Bone marrow (tissue), 2 donors: ENCODE measurements at regions not wholly inside any gene's neighbourhood (a gene's known extent, or its start where the extent isn't known, plus 50 kb on each side); places are given as distances from the start of the nearest gene placed in this dataset.

Experiments used
- DNase-seq, 2 donors: peaks; one replicate each; lab custom pipeline; 2025; lab: John Stamatoyannopoulos, UW

DNA sequence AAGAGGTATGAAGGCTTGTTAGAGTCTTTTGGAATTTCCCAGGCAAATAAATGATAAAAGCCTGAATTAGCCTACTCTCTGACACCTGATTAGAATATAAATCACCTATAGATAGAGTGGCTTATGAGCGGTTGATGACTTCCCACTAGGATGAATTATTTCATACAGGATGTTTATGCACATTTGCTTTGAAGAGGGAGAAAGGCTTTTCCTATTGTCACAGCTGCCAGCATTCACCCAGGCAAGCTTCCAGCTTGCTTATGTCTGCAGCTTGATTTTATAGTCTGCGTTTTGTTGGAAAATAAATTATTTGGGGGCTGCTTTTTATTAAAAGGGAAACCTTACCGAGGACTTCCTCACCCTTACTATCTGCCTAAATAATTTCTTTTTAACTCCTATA lies 51.3 kb upstream of the EIF2S2 start:
- DNase-seq, result no peak

DNA sequence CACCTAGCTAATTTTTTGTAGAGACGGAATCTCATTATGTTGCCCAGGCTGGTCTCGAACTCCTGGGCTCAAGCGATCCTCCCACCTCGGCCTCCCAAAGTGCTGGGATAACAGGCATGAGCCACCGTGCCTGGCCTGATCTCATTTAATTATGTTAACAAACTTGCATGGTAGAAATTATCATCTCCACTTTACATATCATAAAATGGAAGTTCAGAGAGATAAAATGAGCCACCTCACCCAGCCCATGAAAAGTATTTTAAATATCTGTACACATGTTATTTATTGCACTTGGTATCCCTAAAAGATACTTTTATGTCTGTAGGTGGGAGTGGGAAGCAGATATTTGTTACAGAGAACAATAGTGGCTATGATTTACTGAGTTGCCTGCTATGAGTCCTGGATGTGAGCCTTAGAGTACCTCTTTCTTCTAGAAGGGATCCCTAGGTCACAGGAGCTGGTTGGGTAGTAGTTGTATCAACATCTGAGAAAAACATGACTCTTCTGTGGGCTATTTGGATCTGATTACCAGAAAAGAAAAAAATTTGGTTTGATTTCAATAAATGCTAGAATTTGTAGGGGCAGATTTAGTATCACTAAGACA lies 52.4 kb upstream of the EIF2S2 start:
- no peak for DNase-seq

DNA sequence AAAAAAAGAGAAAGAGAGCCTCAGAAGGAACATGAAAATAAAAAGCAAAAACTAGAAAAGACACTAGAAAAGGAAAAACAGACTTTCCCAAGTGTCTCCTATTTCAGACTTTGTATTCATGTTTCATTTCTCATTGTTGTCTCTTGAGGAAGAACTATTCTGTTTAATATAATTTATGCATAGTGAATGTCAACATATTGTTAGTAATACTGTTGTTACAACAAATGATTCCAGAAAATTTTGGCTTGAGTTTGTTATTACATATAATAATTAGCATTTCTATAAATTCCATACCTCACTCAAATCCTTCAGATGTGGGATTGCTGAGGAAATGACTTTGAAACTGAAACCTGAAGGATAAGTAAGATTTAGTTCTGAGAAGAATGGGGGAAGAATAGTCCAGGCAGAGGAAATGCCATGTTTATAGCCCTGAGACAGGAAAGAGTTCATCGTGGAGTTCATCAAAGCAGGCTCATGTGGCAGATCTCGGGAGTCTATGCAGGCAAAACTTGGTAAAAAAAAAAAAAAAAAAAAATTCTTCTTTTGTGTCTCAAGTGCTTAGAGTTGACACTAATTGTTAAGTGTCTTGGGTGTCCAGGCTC lies 53.1 kb upstream of the EIF2S2 start:
- no peak for DNase-seq

GRCh38 chr20:34171640-34172039 lies 59.6 kb upstream of the EIF2S2 start:
- DNase-seq, result no peak

GRCh38 chr20:34172926-34173325 lies 60.9 kb upstream of the EIF2S2 start:
- DNase-seq, result no peak

DNA sequence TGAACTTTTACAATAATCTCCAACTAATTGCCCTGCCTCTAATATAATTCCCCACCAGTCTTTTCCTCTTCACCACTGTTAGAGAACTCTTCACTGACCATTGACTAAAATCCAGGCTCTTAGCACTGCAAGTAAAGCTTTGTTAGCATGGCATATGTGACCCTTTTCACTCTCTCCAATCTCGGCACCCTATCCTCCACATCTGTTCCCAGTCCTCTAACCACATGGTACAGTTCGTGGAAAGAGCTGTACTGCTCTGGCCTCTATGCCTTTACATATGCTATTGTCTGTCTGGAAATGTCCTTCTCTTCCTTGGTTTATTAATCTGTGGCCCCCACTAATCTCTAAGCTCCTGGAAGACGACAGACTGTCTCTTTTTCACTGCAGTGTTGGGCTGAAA lies 63.0 kb upstream of the EIF2S2 start:
- DNase-seq, result no peak

GRCh38 chr20:34175879-34176278 lies 63.8 kb upstream of the EIF2S2 start:
- DNase-seq, result no peak

DNA sequence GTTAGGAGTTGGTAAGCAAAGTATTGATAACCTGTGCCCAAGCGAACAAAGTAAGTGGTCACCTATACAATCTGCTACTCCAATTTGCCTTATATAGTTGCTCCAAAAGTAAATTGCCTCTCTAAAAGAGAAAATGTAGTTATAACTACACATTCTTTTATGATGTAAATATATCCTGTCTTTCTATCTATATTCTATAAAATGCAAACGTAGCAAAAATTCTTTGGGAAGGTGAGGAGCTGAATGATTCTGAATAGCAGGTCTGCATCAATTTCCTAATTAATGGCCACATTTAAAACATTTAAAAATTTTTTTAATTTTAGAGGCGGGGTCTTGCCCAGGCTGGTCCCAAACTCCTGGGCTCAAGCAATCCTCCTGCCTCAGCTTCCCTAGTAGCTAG lies 64.2 kb upstream of the ASIP start:
- DNase-seq, result no peak

DNA sequence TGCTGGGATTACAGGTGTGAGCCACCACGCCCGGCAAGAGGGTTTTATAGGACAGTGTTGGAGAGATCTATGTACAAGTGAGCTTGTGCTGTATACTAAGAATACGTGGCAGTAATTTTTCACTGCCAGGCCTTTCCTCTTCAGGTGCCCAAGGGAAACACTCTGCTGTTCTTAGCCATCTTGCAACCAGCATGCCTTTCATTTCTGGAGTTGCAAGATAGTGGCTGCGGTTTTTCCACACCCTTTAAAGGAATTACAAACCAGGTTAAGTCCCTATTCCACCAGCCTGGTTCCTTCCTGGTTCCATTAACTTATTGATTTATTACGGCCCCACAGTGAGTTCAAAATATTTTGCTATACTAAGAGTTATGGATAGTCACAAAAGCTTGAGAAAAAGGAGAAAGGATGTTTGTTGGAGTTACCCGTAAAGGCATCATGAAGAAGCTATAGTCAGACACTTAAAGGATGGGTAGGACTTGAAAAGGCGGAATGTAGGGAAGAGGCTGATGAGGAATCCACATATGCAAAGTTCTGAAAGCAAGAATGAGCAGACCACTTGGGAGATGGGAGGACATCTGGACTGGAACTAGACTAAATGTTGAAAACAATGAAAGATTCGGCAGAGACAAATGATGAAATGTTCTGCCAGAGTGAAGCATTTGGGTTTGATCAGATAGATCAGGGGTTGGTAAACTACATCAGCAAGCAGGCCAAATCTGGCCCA lies 61.4 kb upstream of the ASIP start:
- DNase-seq, result no peak

GRCh38 chr20:34180460-34181120 lies 60.6 kb upstream of the ASIP start:
- no peak for DNase-seq

DNA sequence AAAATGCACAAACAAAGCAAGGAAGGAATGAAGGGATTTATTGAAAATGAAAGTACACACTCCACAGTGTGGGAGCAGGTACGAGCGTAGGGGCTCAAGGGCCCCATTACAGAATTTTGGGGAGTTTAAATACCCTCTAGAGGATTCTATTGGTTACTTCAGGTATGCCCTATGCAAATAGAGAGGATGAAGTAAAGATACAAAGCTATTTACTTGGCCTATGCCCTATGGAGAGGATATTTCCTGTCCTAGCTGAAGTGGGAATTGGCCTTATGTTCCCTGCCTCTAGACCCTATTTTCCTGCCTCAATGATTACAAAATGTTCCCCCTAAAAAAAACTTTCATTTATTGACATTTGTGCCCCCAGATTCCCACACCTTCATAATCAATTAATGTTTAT lies 59.7 kb upstream of the ASIP start:
- DNase-seq, result no peak

DNA sequence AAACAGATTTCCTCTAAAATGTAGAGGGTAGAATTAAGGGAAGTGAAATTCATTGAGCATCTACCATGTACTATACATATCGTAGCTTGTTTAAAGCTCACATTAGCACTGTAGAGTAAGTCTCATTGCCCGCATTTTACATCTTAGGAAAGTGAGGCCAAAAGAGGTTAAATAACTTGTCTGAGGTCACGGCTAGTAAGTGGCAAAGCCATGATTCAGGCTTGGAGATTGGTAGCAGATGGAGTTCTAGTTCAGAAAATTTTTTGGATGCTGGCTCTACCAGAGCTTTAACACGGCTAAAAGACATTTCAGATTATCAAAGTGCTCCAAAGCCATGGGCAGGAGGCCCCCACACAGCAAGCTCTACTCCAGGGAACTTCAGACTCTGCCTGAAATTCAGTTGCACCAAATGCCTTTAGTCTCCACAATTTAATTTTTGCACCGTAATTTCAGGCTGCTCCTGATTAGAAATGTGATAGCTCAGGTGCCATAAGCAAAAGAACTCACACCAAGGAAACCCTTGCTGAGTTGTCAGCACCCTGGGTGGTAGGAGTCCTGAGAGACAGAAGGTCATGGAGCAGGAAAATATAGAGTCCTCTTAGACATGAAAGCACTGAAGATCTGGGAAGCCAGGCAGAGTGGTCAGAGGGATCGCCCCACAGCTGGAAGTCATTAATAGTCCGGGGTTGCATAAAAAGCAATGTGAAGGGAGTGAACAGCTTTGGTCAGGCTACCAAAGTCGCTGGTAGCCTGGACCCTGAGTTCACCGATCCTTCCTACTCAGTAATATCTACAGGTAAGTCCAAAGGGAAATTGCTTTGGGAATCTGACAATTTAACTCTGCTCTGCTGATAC lies 55.2 kb upstream of the ASIP start:
- no peak for DNase-seq

DNA sequence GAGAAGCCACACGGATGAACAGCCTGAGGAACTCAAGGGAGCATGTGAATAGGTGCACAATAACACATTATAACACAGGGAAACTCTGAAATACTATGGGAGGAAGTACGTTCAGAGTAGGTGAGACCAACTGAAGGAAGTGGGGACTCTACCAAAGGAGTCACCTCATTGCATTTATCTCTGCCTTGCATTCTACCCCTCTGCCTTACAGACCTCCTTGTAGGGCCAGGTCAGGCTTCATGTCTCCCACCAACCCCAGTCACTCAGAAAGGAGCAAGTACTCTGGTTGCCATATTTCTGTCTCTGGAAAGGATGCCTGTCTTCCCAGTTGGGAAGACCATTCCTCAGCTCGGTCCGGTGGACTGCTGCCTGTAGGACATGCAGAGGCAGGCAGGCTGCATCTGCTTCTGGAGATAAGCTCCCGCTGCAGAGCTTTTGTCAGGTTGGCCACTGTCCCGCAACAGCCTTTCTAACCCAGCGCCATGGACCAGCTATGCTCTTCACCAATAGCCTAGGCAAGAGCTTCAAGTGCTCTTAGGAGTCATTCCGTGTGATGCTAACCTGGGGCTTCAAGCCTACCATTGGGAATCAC lies 51.6 kb upstream of the ASIP start:
- no peak for DNase-seq

DNA sequence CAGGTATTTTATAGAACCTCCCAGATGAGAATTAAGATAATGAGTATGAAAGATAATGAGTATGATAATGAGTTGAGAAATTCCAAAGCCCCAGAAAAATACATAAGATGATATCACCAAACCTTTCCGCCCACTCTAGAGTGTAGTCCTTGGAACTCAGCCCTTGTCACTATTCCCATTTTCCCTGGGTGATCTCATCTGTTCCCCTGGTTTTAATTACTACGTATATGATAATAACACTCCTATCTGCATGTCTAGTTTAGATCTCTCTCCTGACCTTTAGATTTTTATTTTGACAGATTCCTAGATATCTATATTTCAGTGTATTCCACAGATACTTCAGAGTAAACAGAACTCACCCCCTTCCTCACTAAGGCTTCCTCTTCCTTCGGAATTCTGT lies 51.0 kb upstream of the ASIP start:
- DNase-seq, result no peak

GRCh38 chr20:34190679-34191090 lies 50.5 kb upstream of the ASIP start:
- DNase-seq, result peak in 1 of 2 donors; percentile 11
